ENCODE measurements at regions not wholly inside any gene's neighbourhood (a gene's known extent, or its start where the extent isn't known, plus 50 kb on each side); places are given as distances from the start of the nearest gene placed in this dataset.
"Not testable (repeated sequence)": the region's sequence is repeated elsewhere in the genome, so short reads cannot be mapped to it uniquely, and the experiment has no call there.

DNA sequence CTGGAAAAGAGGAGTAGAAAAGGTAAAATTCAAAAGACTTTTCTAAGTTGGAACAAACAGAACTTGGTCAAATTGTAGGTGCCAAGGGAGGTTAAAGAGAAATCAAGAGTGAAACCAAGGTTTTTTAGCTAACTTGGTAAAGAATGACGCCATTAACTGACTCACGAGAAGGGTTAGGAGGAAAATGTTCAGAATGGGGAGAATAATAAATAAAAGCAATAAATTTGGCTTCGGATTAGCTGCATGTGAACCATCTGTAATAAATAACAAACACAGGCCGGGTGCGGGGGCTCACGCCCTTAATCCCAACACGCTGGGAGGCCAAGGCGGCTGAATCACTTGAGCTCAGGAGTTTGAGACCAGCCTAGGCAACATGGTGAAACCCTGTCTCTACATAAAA is 71.9 kb upstream of the SRRM3 start:
- no peaks in the 10 kb centered on the region for H3K4me1 ChIP-seq (ENCODE audit: control insufficient read depth in 3 of 3, insufficient read depth in 2 of 3, low read depth in 1 of 3, low read length in 2 of 3)
- WGBS, 3 donors, result 87 to 94% (median 88%) methylated on average over 8 of the region's 8 CpGs

GRCh38 chr7:76130661-76131060 is 71.0 kb upstream of the SRRM3 start:
- not testable (repeated sequence) for FAIRE-seq; H3K27me3 ChIP-seq (ENCODE audit: control insufficient read depth in 3 of 3, insufficient read depth in 3 of 3, low read length in 3 of 3); H3K4me1 ChIP-seq (ENCODE audit: control insufficient read depth in 3 of 3, insufficient read depth in 2 of 3, low read depth in 1 of 3, low read length in 2 of 3); H3K4me3 ChIP-seq (ENCODE audit: low read depth in 1 of 3, low read length in 3 of 3); H3K27ac ChIP-seq (ENCODE audit: low read depth in 1 of 3, low read length in 2 of 3); H3K36me3 ChIP-seq (ENCODE audit: control insufficient read depth in 3 of 3, insufficient read depth in 2 of 3, low read depth in 1 of 3, low read length in 3 of 3); H3K9me3 ChIP-seq (ENCODE audit: control insufficient read depth in 2 of 2, insufficient read depth in 1 of 2, low read depth in 1 of 2, low read length in 1 of 2)
- DNase-seq, result peak; percentile 5 to 26

More for the DNA sequence above, 71.9 kb upstream of the SRRM3 start:
- Histone ChIP-seq H3K27me3 (ENCODE audit: control insufficient read depth in 3 of 3, insufficient read depth in 3 of 3, low read length in 3 of 3) (peaks cover 0 to 2% (median 0%) of the 10 kb centered on the region in 3 donors), H3K27ac (ENCODE audit: low read depth in 1 of 3, low read length in 2 of 3) (no peak overlapping the region), H3K36me3 (ENCODE audit: control insufficient read depth in 3 of 3, insufficient read depth in 2 of 3, low read depth in 1 of 3, low read length in 3 of 3) (no peaks in the 10 kb centered on the region), H3K9me3 (ENCODE audit: control insufficient read depth in 2 of 2, insufficient read depth in 1 of 2, low read depth in 1 of 2, low read length in 1 of 2) (no peaks in the 10 kb centered on the region), H3K4me3 (ENCODE audit: low read depth in 1 of 3, low read length in 3 of 3) (no peak overlapping the region)
- FAIRE-seq (no peak), DNase-seq (no peak)

DNA sequence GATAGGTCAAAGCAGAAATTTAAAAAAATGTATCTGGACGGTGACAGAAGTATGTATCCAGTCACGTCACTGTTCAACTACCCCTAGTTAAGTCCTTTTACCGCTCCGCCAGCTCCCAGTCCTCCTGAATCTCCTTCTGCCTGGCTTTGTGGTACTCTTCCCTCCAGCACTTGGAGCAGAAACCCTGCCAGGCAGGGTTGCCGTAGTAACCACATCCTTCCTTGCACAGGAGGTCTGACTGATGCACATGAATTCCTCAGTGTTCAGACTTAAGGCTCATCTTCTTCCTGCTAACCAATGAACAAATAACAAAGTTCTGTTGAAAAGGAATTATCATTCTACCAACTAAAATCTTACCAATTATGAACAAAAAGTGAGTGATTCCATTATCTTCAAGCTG is 69.8 kb upstream of the SRRM3 start:
- not testable (repeated sequence) for H3K9me3 ChIP-seq (ENCODE audit: control insufficient read depth in 2 of 2, insufficient read depth in 1 of 2, low read depth in 1 of 2, low read length in 1 of 2); H3K27me3 ChIP-seq (ENCODE audit: control insufficient read depth in 3 of 3, insufficient read depth in 3 of 3, low read length in 3 of 3)

DNA sequence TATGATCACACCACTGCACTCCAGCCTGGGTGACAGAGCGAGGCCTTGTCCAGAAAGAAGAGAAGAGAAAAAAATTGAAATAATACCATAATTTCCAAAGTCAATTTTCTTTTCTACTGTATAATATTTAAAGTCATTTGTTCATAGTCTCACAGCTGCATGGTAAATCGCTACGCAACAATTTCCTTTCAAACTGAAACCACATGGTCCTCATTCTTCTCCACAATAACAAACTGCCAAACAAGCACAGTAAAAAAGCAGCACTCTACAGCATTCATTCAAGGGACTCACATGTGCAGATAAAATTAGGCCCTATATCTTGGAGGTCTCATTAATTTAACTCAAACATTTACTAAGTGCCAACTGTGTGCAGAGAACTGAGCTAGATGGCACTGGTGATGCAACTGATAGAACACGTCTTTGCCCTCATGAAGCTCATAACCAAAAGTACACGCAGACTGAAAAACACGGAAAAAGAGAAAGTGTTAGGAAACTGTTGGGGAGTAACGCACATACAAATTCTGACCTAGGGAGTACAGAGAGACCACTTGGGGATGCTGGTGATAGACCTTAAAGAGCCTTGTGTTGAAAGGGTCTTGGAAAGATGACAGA is 68.4 kb upstream of the SRRM3 start:
- no peaks in the 10 kb centered on the region for H3K9me3 ChIP-seq (ENCODE audit: control insufficient read depth in 2 of 2, insufficient read depth in 1 of 2, low read depth in 1 of 2, low read length in 1 of 2)
- WGBS, 3 donors, result 72 to 89% (median 72%) methylated on average over 7 of the region's 7 CpGs
- H3K4me3 ChIP-seq (ENCODE audit: low read depth in 1 of 3, low read length in 3 of 3), result no peak overlapping the region
- H3K27ac ChIP-seq (ENCODE audit: low read depth in 1 of 3, low read length in 2 of 3), result no peak overlapping the region
- DNase-seq (no peak), FAIRE-seq (no peak)
- H3K36me3 ChIP-seq (ENCODE audit: control insufficient read depth in 3 of 3, insufficient read depth in 2 of 3, low read depth in 1 of 3, low read length in 3 of 3), result no peaks in the 10 kb centered on the region
- no peaks in the 10 kb centered on the region for H3K4me1 ChIP-seq (ENCODE audit: control insufficient read depth in 3 of 3, insufficient read depth in 2 of 3, low read depth in 1 of 3, low read length in 2 of 3)
- peaks cover 0 to 2% (median 0%) of the 10 kb centered on the region in 3 donors for H3K27me3 ChIP-seq (ENCODE audit: control insufficient read depth in 3 of 3, insufficient read depth in 3 of 3, low read length in 3 of 3)

More for the DNA sequence above, 69.8 kb upstream of the SRRM3 start:
- not testable (repeated sequence) for H3K4me3 ChIP-seq (ENCODE audit: low read depth in 1 of 3, low read length in 3 of 3); DNase-seq; H3K4me1 ChIP-seq (ENCODE audit: control insufficient read depth in 3 of 3, insufficient read depth in 2 of 3, low read depth in 1 of 3, low read length in 2 of 3); H3K27ac ChIP-seq (ENCODE audit: low read depth in 1 of 3, low read length in 2 of 3); FAIRE-seq; H3K36me3 ChIP-seq (ENCODE audit: control insufficient read depth in 3 of 3, insufficient read depth in 2 of 3, low read depth in 1 of 3, low read length in 3 of 3)
- WGBS, 3 donors, result 77 to 80% (median 78%) methylated on average over 5 of the region's 5 CpGs

- WGBS, 3 donors, result 49 to 63% (median 53%) methylated on average over 3 of the region's 3 CpGs
- H3K9me3 ChIP-seq (ENCODE audit: control insufficient read depth in 2 of 2, insufficient read depth in 1 of 2, low read depth in 1 of 2, low read length in 1 of 2), result no peaks in the 10 kb centered on the region
These were observed 67.9 kb upstream of the SRRM3 start for GRCh38 chr7:76133839-76134238.

DNA sequence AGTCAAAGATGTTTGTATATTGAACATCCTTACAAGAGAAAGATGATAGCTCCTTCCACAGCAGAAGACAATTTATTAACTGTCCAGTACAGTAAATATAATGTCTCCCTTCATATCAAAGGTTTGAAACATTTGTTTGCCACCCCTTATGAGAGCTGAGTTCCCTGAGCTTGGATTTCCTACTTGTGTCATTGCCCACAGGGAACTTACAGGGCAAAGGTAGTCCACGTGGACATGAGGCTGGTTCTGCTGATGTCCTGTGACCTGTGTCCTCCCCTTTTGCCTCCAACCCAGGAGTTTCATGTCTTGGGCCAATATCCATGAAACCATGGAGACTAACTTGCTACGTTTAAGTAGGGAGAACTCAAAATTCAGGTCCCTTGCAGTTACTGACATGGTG is 66.4 kb upstream of the SRRM3 start:
- not testable (repeated sequence) for H3K4me1 ChIP-seq (ENCODE audit: control insufficient read depth in 3 of 3, insufficient read depth in 2 of 3, low read depth in 1 of 3, low read length in 2 of 3); FAIRE-seq; H3K27me3 ChIP-seq (ENCODE audit: control insufficient read depth in 3 of 3, insufficient read depth in 3 of 3, low read length in 3 of 3); H3K36me3 ChIP-seq (ENCODE audit: control insufficient read depth in 3 of 3, insufficient read depth in 2 of 3, low read depth in 1 of 3, low read length in 3 of 3); H3K9me3 ChIP-seq (ENCODE audit: control insufficient read depth in 2 of 2, insufficient read depth in 1 of 2, low read depth in 1 of 2, low read length in 1 of 2); H3K4me3 ChIP-seq (ENCODE audit: low read depth in 1 of 3, low read length in 3 of 3); H3K27ac ChIP-seq (ENCODE audit: low read depth in 1 of 3, low read length in 2 of 3)
- 33 to 64% (median 38%) methylated on average over 2 of the region's 2 CpGs for WGBS, 3 donors
- peak in 1 of 2 donors; percentile 8 for DNase-seq

More at GRCh38 chr7:76133839-76134238, 67.9 kb upstream of the SRRM3 start:
- H3K4me1 ChIP-seq (ENCODE audit: control insufficient read depth in 3 of 3, insufficient read depth in 2 of 3, low read depth in 1 of 3, low read length in 2 of 3), result no peaks in the 10 kb centered on the region
- no peak overlapping the region for H3K27ac ChIP-seq (ENCODE audit: low read depth in 1 of 3, low read length in 2 of 3)
- H3K4me3 ChIP-seq (ENCODE audit: low read depth in 1 of 3, low read length in 3 of 3), result no peak overlapping the region
- DNase-seq (no peak), FAIRE-seq (no peak)
- peaks cover 0 to 3% (median 2%) of the 10 kb centered on the region in 3 donors for H3K27me3 ChIP-seq (ENCODE audit: control insufficient read depth in 3 of 3, insufficient read depth in 3 of 3, low read length in 3 of 3)
- H3K36me3 ChIP-seq (ENCODE audit: control insufficient read depth in 3 of 3, insufficient read depth in 2 of 3, low read depth in 1 of 3, low read length in 3 of 3), result no peaks in the 10 kb centered on the region

GRCh38 chr7:76138577-76139313 is 63.0 kb upstream of the SRRM3 start:
- H3K4me1 ChIP-seq (ENCODE audit: control insufficient read depth in 3 of 3, insufficient read depth in 2 of 3, low read depth in 1 of 3, low read length in 2 of 3); H3K36me3 ChIP-seq (ENCODE audit: control insufficient read depth in 3 of 3, insufficient read depth in 2 of 3, low read depth in 1 of 3, low read length in 3 of 3); H3K4me3 ChIP-seq (ENCODE audit: low read depth in 1 of 3, low read length in 3 of 3); H3K27me3 ChIP-seq (ENCODE audit: control insufficient read depth in 3 of 3, insufficient read depth in 3 of 3, low read length in 3 of 3); DNase-seq; H3K9me3 ChIP-seq (ENCODE audit: control insufficient read depth in 2 of 2, insufficient read depth in 1 of 2, low read depth in 1 of 2, low read length in 1 of 2); FAIRE-seq; H3K27ac ChIP-seq (ENCODE audit: low read depth in 1 of 3, low read length in 2 of 3): not testable (repeated sequence)
- 72 to 79% (median 74%) methylated on average over 7 of the region's 7 CpGs for whole genome bisulfite sequencing, 3 donors

- 85 to 88% (median 87%) methylated on average over 1 of the region's 1 CpG for WGBS, 3 donors
- FAIRE-seq, result no peak
- peaks cover 0 to 3% (median 2%) of the 10 kb centered on the region in 3 donors for H3K27me3 ChIP-seq (ENCODE audit: control insufficient read depth in 3 of 3, insufficient read depth in 3 of 3, low read length in 3 of 3)
These were observed 62.0 kb upstream of the SRRM3 start for GRCh38 chr7:76139670-76140069.

More at GRCh38 chr7:76139670-76140069, 62.0 kb upstream of the SRRM3 start:
- Histone ChIP-seq H3K4me3 (ENCODE audit: low read depth in 1 of 3, low read length in 3 of 3) (no peak overlapping the region), H3K9me3 (ENCODE audit: control insufficient read depth in 2 of 2, insufficient read depth in 1 of 2, low read depth in 1 of 2, low read length in 1 of 2) (no peaks in the 10 kb centered on the region), H3K4me1 (ENCODE audit: control insufficient read depth in 3 of 3, insufficient read depth in 2 of 3, low read depth in 1 of 3, low read length in 2 of 3) (no peaks in the 10 kb centered on the region), H3K27ac (ENCODE audit: low read depth in 1 of 3, low read length in 2 of 3) (no peak overlapping the region), H3K36me3 (ENCODE audit: control insufficient read depth in 3 of 3, insufficient read depth in 2 of 3, low read depth in 1 of 3, low read length in 3 of 3) (no peaks in the 10 kb centered on the region)
- DNase-seq, result no peak

Data from small intestine (tissue), 7 donors.